A673 (cell line): ENCODE measurements at regions not wholly inside any gene's neighbourhood (a gene's known extent, or its start where the extent isn't known, plus 50 kb on each side); places are given as distances from the start of the nearest gene placed in this dataset.

ENCODE experiments used
- BruUV-seq: library from RNA; stranded (reverse); fragments of 400-500 nt; replicated peaks from 2 replicates; lab custom pipeline; 2021; lab: Mats Ljungman, UMichigan
- CTCF ChIA-PET: fragments of 300-600 bp; sonication (Branson Sonifier 250); formaldehyde crosslinking; loops from one replicate; lab custom pipeline; 2022; ENCODE audit warnings: antibody characterized with exemption; lab: Charles Lee
- POLR2A ChIA-PET: fragments of 300-600 bp; sonication (Branson Sonifier 250); formaldehyde crosslinking; loops from one replicate; lab custom pipeline; 2022; ENCODE audit warnings: antibody characterized with exemption; ENCODE audit not compliant: low non-redundant PET; lab: Charles Lee
- DNase-seq: peaks from one replicate; pipeline ENCODE4 v3.0.0-alpha.2; 2015; ENCODE audit warnings: low spot score
- H3K27ac ChIP-seq: fragments of 200-600 bp; sonication (generic); 2 replicates; pipeline ENCODE4 v1.5.1; 2016; ENCODE audit warnings: mixed run types, low read depth, mild to moderate bottlenecking, mixed read lengths, antibody characterized with exemption, low read length; ENCODE audit not compliant: poor library complexity, severe bottlenecking
- H3K27me3 ChIP-seq: fragments of 200-600 bp; sonication (generic); replicated peaks from 2 replicates; pipeline ENCODE4 v1.6.1; 2017; ENCODE audit warnings: mixed run types, low read depth, mild to moderate bottlenecking, mixed read lengths, antibody characterized with exemption, low read length; ENCODE audit not compliant: insufficient read depth, poor library complexity
- H3K36me3 ChIP-seq: fragments of 200-600 bp; sonication (generic); 2 replicates; pipeline ENCODE4 v1.6.1; 2016; ENCODE audit warnings: mixed run types, mild to moderate bottlenecking, mixed read lengths, antibody characterized with exemption, low read length; ENCODE audit not compliant: insufficient read depth, poor library complexity, severe bottlenecking
- H3K4me1 ChIP-seq: fragments of 200-600 bp; sonication (generic); 2 replicates; pipeline ENCODE4 v1.6.1; 2017; ENCODE audit warnings: mixed run types, mild to moderate bottlenecking, mixed read lengths, antibody characterized with exemption, low read length; ENCODE audit not compliant: insufficient read depth, poor library complexity, severe bottlenecking
- H3K4me3 ChIP-seq: fragments of 200-600 bp; sonication (generic); 2 replicates; pipeline ENCODE4 v1.5.1; 2016; ENCODE audit warnings: low read depth, mixed run types, mild to moderate bottlenecking, mixed read lengths, low read length; ENCODE audit not compliant: poor library complexity, severe bottlenecking
- H3K9me3 ChIP-seq: fragments of 200-600 bp; sonication (generic); 2 replicates; pipeline ENCODE4 v1.6.1; 2016; ENCODE audit warnings: mixed run types, low read depth, mild to moderate bottlenecking, mixed read lengths, antibody characterized with exemption, low read length; ENCODE audit not compliant: poor library complexity, severe bottlenecking
- CTCF ChIP-seq: fragments of 300-800, 200-600 bp; sonication (generic); conservative IDR thresholded peaks from 2 replicates; pipeline ENCODE4 v1.5.1; 2017; ENCODE audit warnings: low read depth, mild to moderate bottlenecking, antibody characterized with exemption, low read length, moderate library complexity, mixed read lengths
- EZH2 ChIP-seq: fragments of 200-600 bp; sonication (generic); IDR thresholded peaks from 2 replicates; pipeline ENCODE4 v1.6.1; 2017; ENCODE audit warnings: borderline replicate concordance, low read depth, mild to moderate bottlenecking, mixed read lengths, antibody characterized with exemption, low read length; ENCODE audit not compliant: poor library complexity, severe bottlenecking
- intact Hi-C: fragments of 100-400 bp; cut with micrococcal nuclease; formaldehyde crosslinking; loops from one replicate; pipeline ENCODE4 v1.10.0; 2022; ENCODE audit not compliant: unreplicated experiment

- Histone ChIP-seq H3K4me3 (no peak overlapping the region), H3K9me3 (no peaks in the 10 kb centered on the region), H3K4me1 (no peaks in the 10 kb centered on the region), H3K27ac (no peak overlapping the region), H3K27me3 (no peaks in the 10 kb centered on the region), H3K36me3 (no peaks in the 10 kb centered on the region)
- no peak for TF ChIP-seq EZH2
- no peak for TF ChIP-seq CTCF
- intact Hi-C loops, result no loop called here
- ChIA-PET CTCF (no interaction called here), POLR2A (no interaction called here)
- no TSS peak for BruUV-seq
- no peak for DNase-seq
Measured at GRCh38 chr22:49137206-49137840, 690.4 kb downstream of the BRD1 start.

GRCh38 chr22:49136816-49137180 lies 690.9 kb downstream of the BRD1 start:
- H3K27me3 ChIP-seq, result no peaks in the 10 kb centered on the region
- H3K9me3 ChIP-seq, result no peaks in the 10 kb centered on the region
- H3K27ac ChIP-seq, result no peak overlapping the region
- intact Hi-C loops, result no loop called here
- no peaks in the 10 kb centered on the region for H3K4me1 ChIP-seq
- no TSS peak for BruUV-seq
- POLR2A ChIA-PET, result no interaction called here
- H3K4me3 ChIP-seq, result no peak overlapping the region
- TF ChIP-seq EZH2, result no peak
- TF ChIP-seq CTCF, result no peak
- no peaks in the 10 kb centered on the region for H3K36me3 ChIP-seq
- CTCF ChIA-PET, result no interaction called here
- no peak for DNase-seq

- POLR2A ChIA-PET, result no interaction called here
- Histone ChIP-seq H3K27me3 (no peaks in the 10 kb centered on the region), H3K36me3 (no peaks in the 10 kb centered on the region), H3K4me1 (no peaks in the 10 kb centered on the region), H3K4me3 (no peak overlapping the region), H3K27ac (no peak overlapping the region), H3K9me3 (no peaks in the 10 kb centered on the region)
- BruUV-seq, result no TSS peak
- DNase-seq, result no peak
- CTCF ChIA-PET, result no interaction called here
- intact Hi-C loops, result no loop called here
- TF ChIP-seq EZH2 (no peak), CTCF (no peak)
Measured at GRCh38 chr22:49136041-49136815, 691.4 kb downstream of the BRD1 start.
